MM.1S (cell line): ENCODE measurements at regions not wholly inside any gene's neighbourhood (a gene's known extent, or its start where the extent isn't known, plus 50 kb on each side); places are given as distances from the start of the nearest gene placed in this dataset.

ENCODE experiments used
- DNase-seq: peaks from one replicate; pipeline ENCODE4 v3.0.0-alpha.2; 2015
- H2AFZ ChIP-seq: fragments of 300-600 bp; sonication (generic); 2 replicates; pipeline ENCODE4 v1.6.0; 2016; ENCODE audit warnings: antibody characterized with exemption, low read length
- H3F3A ChIP-seq: fragments of 300-600 bp; sonication (generic); 2 replicates; pipeline ENCODE4 v1.6.1; 2016; ENCODE audit warnings: mild to moderate bottlenecking, antibody characterized with exemption, low read length, moderate library complexity, mixed read lengths; ENCODE audit not compliant: insufficient read depth
- H3K27ac ChIP-seq: fragments of 300-600 bp; sonication (generic); 2 replicates; pipeline ENCODE4 v1.5.1; 2016; ENCODE audit warnings: mild to moderate bottlenecking, low read length
- H3K27me3 ChIP-seq: fragments of 300-600 bp; sonication (generic); replicated peaks from 2 replicates; pipeline ENCODE4 v1.6.0; 2016; ENCODE audit warnings: low read length; ENCODE audit not compliant: insufficient read depth
- H3K36me3 ChIP-seq: fragments of 300-600 bp; sonication (generic); replicated peaks from 2 replicates; pipeline ENCODE4 v1.6.1; 2016; ENCODE audit warnings: mild to moderate bottlenecking, low read length, mixed read lengths; ENCODE audit not compliant: insufficient read depth
- H3K4me1 ChIP-seq: fragments of 300-600 bp; sonication (generic); 2 replicates; pipeline ENCODE4 v1.6.1; 2016; ENCODE audit warnings: low read length, mixed read lengths
- H3K4me2 ChIP-seq: fragments of 300-600 bp; sonication (generic); 2 replicates; pipeline ENCODE4 v1.6.0; 2016; ENCODE audit warnings: low read depth, low read length
- H3K4me3 ChIP-seq: fragments of 300-600 bp; sonication (generic); 2 replicates; pipeline ENCODE4 v1.5.1; 2016; ENCODE audit warnings: low read length, mixed read lengths
- H3K79me2 ChIP-seq: fragments of 300-600 bp; sonication (generic); 2 replicates; pipeline ENCODE4 v1.6.1; 2016; ENCODE audit warnings: mixed run types, low read length, mixed read lengths
- H3K9ac ChIP-seq: fragments of 300-600 bp; sonication (generic); 2 replicates; pipeline ENCODE4 v1.6.1; 2016; ENCODE audit warnings: low read length, mixed read lengths
- H3K9me2 ChIP-seq: fragments of 300-600 bp; sonication (generic); replicated peaks from 2 replicates; pipeline ENCODE4 v1.6.1; 2016; ENCODE audit warnings: mild to moderate bottlenecking, low read length, mixed read lengths; ENCODE audit not compliant: insufficient read depth
- H3K9me3 ChIP-seq: fragments of 300-600 bp; sonication (generic); replicated peaks from 2 replicates; pipeline ENCODE4 v1.6.1; 2016; ENCODE audit warnings: mild to moderate bottlenecking, low read length, mixed read lengths; ENCODE audit not compliant: insufficient read depth
- H4K20me1 ChIP-seq: fragments of 300-600 bp; sonication (generic); 2 replicates; pipeline ENCODE4 v1.6.1; 2016; ENCODE audit warnings: mild to moderate bottlenecking, low read length, moderate library complexity, mixed read lengths; ENCODE audit not compliant: insufficient read depth
- EZH2 ChIP-seq: fragments of 300-600 bp; sonication (generic); optimal IDR thresholded peaks from 2 replicates; pipeline ENCODE3; 2017; ENCODE audit warnings: low read depth, mild to moderate bottlenecking, antibody characterized with exemption, low read length, mixed read lengths
- EZH2phosphoT487 ChIP-seq: fragments of 300-600 bp; sonication (generic); IDR thresholded peaks from 2 replicates; pipeline ENCODE4 v1.6.1; 2018; ENCODE audit warnings: antibody characterized with exemption, low read length
- TF ChIP-seq, protein P1 (sequence below): fragments of 300-600 bp; sonication (generic); IDR thresholded peaks from 2 replicates; pipeline ENCODE4 v1.5.1; 2016; ENCODE audit warnings: antibody characterized with exemption, low read length, mixed read lengths

DNA sequence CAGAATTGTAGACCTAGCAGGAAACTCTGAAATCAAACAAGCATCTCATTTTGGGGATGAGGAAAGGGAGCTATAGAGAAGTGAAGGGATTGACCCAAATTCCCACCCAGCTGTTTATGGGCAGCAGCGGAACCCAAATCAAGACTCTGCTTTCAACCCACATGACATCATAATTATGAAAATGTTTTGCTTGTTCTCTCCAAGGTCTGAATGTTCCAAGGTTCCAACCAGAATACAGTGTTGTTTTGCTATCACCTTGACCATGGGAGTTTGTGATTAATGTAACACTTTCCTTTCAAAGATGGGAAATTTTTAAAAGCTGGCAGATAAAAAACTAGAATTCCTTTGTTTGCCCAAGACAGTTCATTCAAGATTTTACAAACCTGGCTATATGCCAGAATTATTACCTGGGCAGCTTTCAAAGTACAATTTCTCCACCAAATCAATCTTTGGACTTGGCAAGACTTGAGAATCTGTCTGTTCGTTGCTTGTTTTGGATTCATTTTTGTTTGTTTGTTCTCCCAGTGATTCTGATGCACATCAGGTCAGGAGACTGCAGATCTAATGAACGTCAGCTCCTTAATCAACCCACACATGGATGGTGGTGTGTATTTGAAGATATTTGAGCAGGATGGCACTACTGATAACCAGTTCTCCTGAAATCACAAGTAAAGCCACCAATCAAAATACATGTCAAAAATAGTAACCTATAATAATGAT, 322.7 kb downstream of the FOXO1 start:
- Histone ChIP-seq H3K27me3 (no peaks in the 10 kb centered on the region), H3K4me1 (no peaks in the 10 kb centered on the region), H3K9me3 (no peaks in the 10 kb centered on the region), H3K4me3 (no peak overlapping the region), H3K9me2 (no peaks in the 10 kb centered on the region), H3K4me2 (no peak overlapping the region), H3K9ac (no peak overlapping the region), H2AFZ (no peak overlapping the region), H3F3A (no peaks in the 10 kb centered on the region), H3K36me3 (no peaks in the 10 kb centered on the region), H3K27ac (no peak overlapping the region), H4K20me1 (no peaks in the 10 kb centered on the region), H3K79me2 (no peaks in the 10 kb centered on the region)
- TF ChIP-seq EZH2 = no peak
- TF ChIP-seq EZH2phosphoT487 = no peak
- TF ChIP-seq, protein P1, sequence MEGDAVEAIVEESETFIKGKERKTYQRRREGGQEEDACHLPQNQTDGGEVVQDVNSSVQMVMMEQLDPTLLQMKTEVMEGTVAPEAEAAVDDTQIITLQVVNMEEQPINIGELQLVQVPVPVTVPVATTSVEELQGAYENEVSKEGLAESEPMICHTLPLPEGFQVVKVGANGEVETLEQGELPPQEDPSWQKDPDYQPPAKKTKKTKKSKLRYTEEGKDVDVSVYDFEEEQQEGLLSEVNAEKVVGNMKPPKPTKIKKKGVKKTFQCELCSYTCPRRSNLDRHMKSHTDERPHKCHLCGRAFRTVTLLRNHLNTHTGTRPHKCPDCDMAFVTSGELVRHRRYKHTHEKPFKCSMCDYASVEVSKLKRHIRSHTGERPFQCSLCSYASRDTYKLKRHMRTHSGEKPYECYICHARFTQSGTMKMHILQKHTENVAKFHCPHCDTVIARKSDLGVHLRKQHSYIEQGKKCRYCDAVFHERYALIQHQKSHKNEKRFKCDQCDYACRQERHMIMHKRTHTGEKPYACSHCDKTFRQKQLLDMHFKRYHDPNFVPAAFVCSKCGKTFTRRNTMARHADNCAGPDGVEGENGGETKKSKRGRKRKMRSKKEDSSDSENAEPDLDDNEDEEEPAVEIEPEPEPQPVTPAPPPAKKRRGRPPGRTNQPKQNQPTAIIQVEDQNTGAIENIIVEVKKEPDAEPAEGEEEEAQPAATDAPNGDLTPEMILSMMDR = no peak
- no peak for DNase-seq

DNA sequence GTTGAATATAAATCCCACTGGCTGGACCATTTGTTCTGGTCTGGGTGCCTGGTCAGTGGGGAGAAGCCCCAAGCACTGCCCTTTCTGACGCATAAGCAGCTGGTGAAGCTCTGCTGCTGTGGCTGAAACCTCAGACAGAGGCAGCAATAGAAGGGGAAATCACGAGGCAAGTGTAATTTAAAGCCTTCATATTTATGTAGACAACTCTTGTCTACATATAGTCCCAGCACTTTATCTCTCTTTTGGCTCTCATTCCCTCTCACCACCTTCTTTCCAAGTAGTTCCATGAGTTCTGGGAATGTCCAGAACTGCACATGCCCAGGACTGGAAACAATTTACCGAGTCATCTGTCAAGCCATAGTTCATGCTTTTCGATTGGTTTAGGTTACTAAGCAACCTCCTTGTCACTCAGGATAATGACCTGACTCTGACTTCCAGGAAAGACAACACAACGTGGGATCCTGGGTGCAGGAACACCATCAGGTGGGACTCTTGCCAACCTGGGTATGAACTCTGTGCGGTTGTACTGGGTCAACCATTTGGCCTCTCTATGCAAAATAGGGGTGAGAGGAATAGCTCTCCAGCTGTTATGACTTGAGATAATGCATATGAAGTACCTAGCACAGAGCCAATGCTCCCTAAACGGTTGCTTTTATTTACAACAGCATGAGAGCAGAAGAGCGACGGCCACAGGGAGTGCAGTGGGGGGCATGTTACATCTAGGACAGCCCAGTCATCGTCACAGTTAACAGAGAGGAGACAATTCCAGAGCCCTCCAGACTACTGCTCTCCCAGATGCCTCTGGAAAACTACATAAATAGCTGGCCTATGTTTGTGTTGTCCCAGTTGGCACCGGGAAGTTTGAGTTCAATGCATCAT, 321.9 kb downstream of the FOXO1 start:
- no peaks in the 10 kb centered on the region for H3K4me1 ChIP-seq
- no peak overlapping the region for H3K4me2 ChIP-seq
- no peak overlapping the region for H3K9ac ChIP-seq
- no peak for DNase-seq
- H3K79me2 ChIP-seq = no peaks in the 10 kb centered on the region
- no peaks in the 10 kb centered on the region for H3K36me3 ChIP-seq
- TF ChIP-seq EZH2phosphoT487 (no peak), EZH2 (no peak)
- TF ChIP-seq, protein P1 = no peak
- no peaks in the 10 kb centered on the region for H3K27me3 ChIP-seq
- no peak overlapping the region for H3K27ac ChIP-seq
- H4K20me1 ChIP-seq = no peaks in the 10 kb centered on the region
- H2AFZ ChIP-seq = no peak overlapping the region
- H3K9me3 ChIP-seq = no peaks in the 10 kb centered on the region
- no peaks in the 10 kb centered on the region for H3F3A ChIP-seq
- no peak overlapping the region for H3K4me3 ChIP-seq
- H3K9me2 ChIP-seq = no peaks in the 10 kb centered on the region

DNA sequence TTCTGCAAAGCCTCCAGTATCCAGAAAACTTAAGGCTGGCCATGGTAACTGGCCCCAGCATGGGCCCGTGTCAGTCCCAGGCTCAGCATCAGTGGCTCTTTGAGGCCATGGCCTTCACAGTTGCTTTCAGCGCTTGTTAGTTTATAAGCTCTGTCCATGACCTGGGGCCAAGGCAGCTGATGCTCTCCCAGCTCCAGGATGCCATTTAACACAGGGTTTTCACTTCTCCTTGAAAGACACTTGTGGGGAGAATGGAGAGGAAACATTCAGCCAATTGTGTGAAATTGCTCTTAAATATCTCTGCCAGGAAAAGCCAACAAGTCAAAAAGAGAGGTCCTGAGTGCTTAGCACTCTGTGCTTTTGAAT, 321.3 kb downstream of the FOXO1 start:
- H3K9me2 ChIP-seq = no peaks in the 10 kb centered on the region
- no peaks in the 10 kb centered on the region for H3K9me3 ChIP-seq
- no peak overlapping the region for H3K4me2 ChIP-seq
- TF ChIP-seq EZH2phosphoT487 (no peak), EZH2 (no peak)
- TF ChIP-seq, protein P1 = no peak
- no peak overlapping the region for H3K27ac ChIP-seq
- no peak overlapping the region for H2AFZ ChIP-seq
- H3K4me1 ChIP-seq = no peaks in the 10 kb centered on the region
- no peaks in the 10 kb centered on the region for H3K79me2 ChIP-seq
- no peaks in the 10 kb centered on the region for H4K20me1 ChIP-seq
- no peak overlapping the region for H3K4me3 ChIP-seq
- no peaks in the 10 kb centered on the region for H3K27me3 ChIP-seq
- DNase-seq = no peak
- no peaks in the 10 kb centered on the region for H3F3A ChIP-seq
- no peak overlapping the region for H3K9ac ChIP-seq
- H3K36me3 ChIP-seq = no peaks in the 10 kb centered on the region
